GM12892 (cell line): ENCODE measurements at regions not wholly inside any gene's neighbourhood (a gene's known extent, or its start where the extent isn't known, plus 50 kb on each side); places are given as distances from the start of the nearest gene placed in this dataset.

Experiments
- POLR2A ChIP-seq: IDR thresholded peaks from 2 replicates; pipeline ENCODE4 v1.6.1; 2011; ENCODE audit warnings: low read depth, low read length, control low read depth
- POLR2AphosphoS5 ChIP-seq: IDR thresholded peaks from 2 replicates; pipeline ENCODE4 v1.6.1; 2011; ENCODE audit warnings: low read depth, low read length, control low read depth

- TF ChIP-seq POLR2AphosphoS5 (no peak), POLR2A (no peak)
Measured at GRCh38 chr7:66442385-66442784, 186.3 kb upstream of the KCTD7 start.
